ENCODE measurements at regions not wholly inside any gene's neighbourhood (a gene's known extent, or its start where the extent isn't known, plus 50 kb on each side); places are given as distances from the start of the nearest gene placed in this dataset.
"Not testable (repeated sequence)": the region's sequence is repeated elsewhere in the genome, so short reads cannot be mapped to it uniquely, and the experiment has no call there.

DNA sequence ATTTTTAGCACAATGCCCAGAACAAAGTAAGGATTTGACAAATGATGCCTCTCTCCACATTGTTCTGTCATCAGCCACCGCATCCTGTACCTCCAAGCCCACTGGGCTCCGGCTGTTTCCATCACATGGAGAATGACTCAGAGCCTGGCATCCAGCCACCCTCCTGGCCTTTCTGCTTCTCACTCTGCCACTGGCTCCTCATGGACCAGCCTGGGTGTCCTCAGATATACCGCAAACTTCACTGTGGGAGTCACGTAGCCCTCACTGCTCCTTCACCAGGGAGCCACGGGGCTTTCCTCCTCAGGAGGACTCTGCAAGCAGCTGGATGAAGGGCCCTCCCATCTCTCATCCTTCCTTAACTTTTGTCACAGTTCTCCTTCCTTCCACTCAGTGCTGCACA, 943.0 kb downstream of the TUBA3C start:
- DNase-seq (ENCODE audit: low spot score), result not testable (repeated sequence)

DNA sequence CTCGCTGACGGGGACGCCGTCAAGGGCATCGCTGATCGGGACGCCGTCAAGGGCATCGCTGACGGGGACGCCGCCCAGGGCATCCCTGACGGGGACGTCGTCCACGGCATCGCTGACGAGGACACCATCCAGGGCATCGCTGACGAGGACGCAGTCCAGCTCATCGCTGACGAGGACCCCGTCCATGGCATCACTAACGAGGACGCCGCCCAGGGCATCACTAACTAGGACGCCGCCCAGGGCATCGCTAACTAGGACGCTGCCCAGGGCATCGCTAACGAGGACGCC, 945.2 kb downstream of the TUBA3C start:
- no peak for DNase-seq (ENCODE audit: low spot score)

DNA sequence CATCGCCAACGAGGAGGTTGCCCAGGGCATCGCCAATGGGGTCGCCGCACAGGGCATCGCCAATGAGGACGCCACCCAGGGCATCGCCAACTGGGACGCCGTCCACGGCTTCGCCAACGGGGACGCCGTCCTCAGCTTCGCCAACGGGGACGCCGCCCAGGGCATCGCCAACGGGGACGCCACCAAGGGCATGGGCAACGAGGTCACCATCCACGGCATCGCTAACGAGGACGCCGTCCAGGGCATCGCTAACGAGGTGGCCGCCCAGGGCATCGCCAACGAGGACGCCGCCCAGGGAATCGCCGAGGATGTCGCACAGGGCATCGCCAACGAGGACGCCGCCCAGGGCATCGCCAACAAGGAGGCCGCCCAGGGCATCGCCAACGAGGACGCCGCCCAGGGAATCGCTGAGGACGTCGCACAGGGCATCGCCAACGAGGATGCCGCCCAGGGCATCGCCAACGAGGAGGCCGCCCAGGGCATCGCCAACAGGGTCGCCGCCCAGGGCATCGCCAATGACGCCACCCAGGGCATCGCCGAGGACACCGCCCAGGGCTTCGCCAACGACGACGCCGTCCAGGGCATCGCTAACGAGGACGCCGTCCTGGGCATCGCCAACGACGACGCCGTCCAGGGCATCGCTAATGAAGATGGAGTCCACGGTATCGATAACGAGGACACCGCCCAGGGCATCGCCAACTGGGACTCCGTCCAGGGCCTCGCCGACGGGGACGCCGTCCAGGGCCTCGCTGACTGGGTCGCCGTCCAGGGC, 945.7 kb downstream of the TUBA3C start:
- no peak for DNase-seq (ENCODE audit: low spot score)

- no peak for DNase-seq (ENCODE audit: low spot score)
These were observed 946.5 kb downstream of the TUBA3C start for GRCh38 chr13:18235172-18235571.

DNA sequence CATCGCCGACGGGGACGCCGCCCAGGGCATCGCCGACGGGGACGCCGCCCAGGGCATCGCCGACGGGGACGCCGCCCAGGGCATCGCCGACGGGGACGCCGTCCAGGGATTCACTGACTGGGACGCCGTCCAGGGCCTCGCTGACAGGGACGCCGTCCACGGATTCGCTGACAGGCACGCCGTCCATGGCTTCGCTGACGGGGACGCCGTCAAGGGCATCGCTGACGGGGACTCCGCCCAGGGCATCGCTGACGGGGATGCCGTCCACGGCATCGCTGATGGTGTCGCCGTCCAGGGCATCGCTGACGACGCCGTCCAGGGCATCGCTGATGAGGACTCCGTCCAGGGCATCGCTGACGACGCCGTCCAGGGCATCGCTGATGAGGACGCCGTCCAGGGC, 947.2 kb downstream of the TUBA3C start:
- not testable (repeated sequence) for DNase-seq (ENCODE audit: low spot score)

GRCh38 chr13:18233783-18234299, 947.8 kb downstream of the TUBA3C start:
- DNase-seq (ENCODE audit: low spot score), result no peak

DNA sequence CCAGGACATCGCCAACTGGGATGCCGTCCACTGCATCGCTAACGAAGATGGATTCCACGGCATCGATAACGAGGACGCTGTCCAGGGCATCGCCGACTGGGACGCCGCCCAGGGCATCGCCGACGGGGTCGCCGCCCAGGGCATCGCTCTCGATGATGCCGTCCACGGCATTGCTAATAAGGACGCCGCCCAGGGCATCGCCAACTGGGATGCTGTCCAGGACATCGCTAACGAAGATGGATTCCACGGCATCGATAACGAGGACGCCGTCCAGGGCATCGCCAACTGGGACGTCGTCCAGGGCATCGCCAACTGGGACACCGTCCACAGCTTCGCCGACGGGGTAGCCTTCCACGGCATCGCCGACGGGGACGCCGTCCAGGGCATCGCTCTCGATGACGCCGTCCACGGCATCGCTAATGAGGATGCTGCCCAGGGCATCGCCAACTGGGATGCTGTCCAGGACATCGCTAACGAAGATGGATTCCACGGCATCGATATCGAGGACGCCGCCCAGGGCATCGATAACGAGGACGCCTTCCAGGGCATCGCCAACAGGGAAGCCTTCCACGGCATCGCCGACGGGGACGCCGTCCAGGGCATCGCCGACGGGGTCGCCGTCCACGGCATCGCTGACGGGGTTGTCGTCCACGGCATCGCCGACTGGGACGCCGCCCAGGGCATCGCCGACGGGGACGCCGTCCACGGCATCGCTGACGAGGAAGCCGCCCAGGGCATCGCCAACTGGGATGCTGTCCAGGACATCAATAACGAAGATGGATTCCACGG, 948.4 kb downstream of the TUBA3C start:
- no peak for DNase-seq (ENCODE audit: low spot score)

- DNase-seq (ENCODE audit: low spot score), result no peak
These were observed 949.2 kb downstream of the TUBA3C start for GRCh38 chr13:18232298-18232993.

- DNase-seq (ENCODE audit: low spot score), result not testable (repeated sequence)
These were observed 957.2 kb downstream of the TUBA3C start for GRCh38 chr13:18224411-18224810.

GRCh38 chr13:18214689-18215088, 966.9 kb downstream of the TUBA3C start:
- not testable (repeated sequence) for DNase-seq (ENCODE audit: low spot score)

DNA sequence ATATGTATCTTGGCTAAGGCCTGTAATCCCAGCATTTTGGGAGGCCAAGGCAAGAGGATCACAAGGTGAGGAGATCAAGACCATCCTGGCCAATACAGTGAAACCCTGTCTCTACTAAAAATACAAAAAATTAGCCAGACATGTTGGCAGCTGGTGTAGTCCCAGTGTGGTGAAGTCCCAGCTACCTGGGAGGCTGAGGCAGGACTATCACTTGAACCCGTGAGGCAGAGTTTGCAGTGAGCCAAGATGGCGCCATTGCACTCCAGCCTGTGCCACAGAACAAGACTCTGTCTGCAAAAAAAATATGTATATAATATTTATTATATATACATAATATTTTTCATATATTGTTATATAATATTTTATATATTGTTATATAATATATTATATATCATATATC, 968.1 kb downstream of the TUBA3C start:
- DNase-seq (ENCODE audit: low spot score), result not testable (repeated sequence)

GRCh38 chr13:18212873-18213272, 968.8 kb downstream of the TUBA3C start:
- no peak for DNase-seq (ENCODE audit: low spot score)

GRCh38 chr13:18211752-18212560, 969.7 kb downstream of the TUBA3C start:
- not testable (repeated sequence) for DNase-seq (ENCODE audit: low spot score)

DNA sequence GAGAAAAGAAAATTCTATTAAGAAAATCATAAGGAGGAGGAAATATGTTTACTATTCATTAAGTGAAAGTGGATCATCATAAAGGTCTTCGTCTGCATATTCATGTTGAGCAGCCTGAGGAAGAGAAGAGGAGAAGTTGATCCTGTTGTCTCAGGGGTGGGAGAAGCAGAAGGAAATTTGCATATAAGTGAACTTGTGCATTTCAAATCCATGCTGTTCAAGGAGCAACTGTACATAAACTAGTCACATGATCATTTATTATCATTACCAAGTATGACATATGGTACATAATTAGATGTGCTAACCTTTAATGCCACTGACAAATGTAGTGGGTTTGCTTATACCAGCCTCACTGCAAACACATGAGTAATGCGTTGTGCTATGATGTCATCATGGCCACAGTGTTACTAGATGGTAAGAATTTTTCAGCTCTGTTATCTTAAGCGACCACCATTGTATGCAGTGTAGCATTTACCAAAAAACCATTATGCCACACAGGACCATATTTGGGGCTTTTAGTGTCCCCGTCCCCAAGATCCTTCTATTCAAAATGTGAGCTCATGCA, 976.9 kb downstream of the TUBA3C start:
- DNase-seq (ENCODE audit: low spot score), result not testable (repeated sequence)

DNA sequence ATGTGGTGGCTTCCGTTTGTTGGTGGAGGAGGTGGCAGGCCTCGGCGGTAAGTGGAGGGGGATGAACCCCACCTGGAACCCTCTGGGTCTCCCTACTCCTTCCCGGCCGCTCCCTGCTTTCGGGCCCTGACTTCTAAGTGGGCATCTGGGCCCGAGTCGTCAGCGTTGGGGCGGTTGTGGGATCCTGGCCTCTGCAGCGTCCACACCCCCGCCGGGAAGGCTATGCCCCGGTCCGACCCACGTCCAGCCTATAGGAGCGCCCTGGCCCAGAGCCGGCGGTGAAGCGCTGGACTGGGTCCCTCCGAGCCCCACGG, 986.3 kb downstream of the TUBA3C start:
- DNase-seq (ENCODE audit: low spot score), result not testable (repeated sequence)

DNA sequence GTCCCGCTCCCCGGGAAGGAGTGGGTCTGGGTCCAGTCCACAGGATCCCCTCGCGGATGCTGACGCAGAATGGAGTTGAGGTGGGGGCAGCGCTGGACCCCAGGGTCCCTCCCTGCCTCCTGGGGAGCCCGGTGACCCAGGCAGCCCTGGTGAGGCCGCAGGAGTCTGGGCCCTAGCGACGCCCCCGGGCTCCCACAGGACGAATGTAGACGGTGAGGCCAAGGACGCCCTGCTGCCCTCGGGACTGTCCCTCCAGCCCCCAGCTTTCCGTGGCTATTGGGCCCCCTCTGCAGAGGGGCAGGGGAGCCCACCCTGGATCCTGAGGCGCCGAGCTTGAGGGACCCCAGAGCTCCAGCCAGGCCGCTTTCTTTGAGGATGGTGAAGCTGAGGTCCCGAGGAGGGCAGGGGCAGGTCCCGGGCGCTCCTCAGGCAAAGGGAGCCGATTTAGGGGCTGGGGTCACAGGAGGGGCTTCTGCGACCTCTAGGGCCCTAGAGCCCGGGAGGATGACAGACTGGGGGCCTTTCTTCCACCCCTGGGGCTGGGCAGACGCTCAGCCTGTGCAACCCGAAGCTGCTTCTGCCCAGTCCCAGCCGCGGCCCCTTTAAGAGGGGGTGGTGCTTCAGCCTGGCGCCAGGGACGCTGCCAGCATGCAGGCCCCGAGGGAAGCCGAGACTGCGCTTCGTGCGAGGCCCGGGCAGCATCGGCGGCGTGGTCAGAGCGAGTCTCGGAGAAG, 986.8 kb downstream of the TUBA3C start:
- not testable (repeated sequence) for DNase-seq (ENCODE audit: low spot score)

GRCh38 chr13:18194104-18194503, 987.5 kb downstream of the TUBA3C start:
- DNase-seq (ENCODE audit: low spot score), result not testable (repeated sequence)
